GM12878 (cell line): ENCODE measurements at regions not wholly inside any gene's neighbourhood (a gene's known extent, or its start where the extent isn't known, plus 50 kb on each side); places are given as distances from the start of the nearest gene placed in this dataset.

Experiments used
- ATAC-seq: fragments of 200-7000 bp; cut with Tn5 transposase; 3 replicates; pipeline ENCODE4 v1.9.1; 2020; ENCODE audit warnings: mild to moderate bottlenecking, moderate library complexity
- BruUV-seq: library from RNA; stranded (reverse); fragments of 400-500 nt; replicated peaks from 2 replicates; lab custom pipeline; 2021; lab: Mats Ljungman, UMichigan
- CTCF ChIA-PET: fragments of 300-600 bp; sonication (Branson Sonifier 250); formaldehyde crosslinking; extraction: SDS; loops from one replicate; lab custom pipeline; 2021; ENCODE audit warnings: inconsistent platforms; lab: Yijun Ruan, JAX
- POLR2A ChIA-PET: fragments of 350-600 bp; formaldehyde crosslinking; extraction: SDS; loops from one replicate; lab custom pipeline; 2021; ENCODE audit warnings: inconsistent platforms; lab: Charles Lee
- RAD21 ChIA-PET: fragments of 300-600 bp; sonication (Branson Sonifier 250); formaldehyde crosslinking; loops from one replicate; lab custom pipeline; 2023; ENCODE audit warnings: antibody characterized with exemption; ENCODE audit not compliant: unreplicated experiment; lab: Charles Lee
- SMC1A ChIA-PET: fragments of 300-600 bp; sonication (Branson Sonifier 250); formaldehyde crosslinking; loops from one replicate; lab custom pipeline; 2023; ENCODE audit not compliant: unreplicated experiment, uncharacterized antibody; lab: Charles Lee
- DNase-seq: peaks from one replicate; pipeline ENCODE4 v3.0.0-alpha.2; 2011; ENCODE audit warnings: low read depth, low spot score
- FAIRE-seq: peaks from 3 replicates; lab custom pipeline; 2011; peaks lifted over from hg19 to GRCh38; lab: Jason Lieb, UNC
- H2AFZ ChIP-seq: 2 replicates; pipeline ENCODE4 v1.6.0; 2011; ENCODE audit warnings: low read depth, low read length, control low read depth; ENCODE audit not compliant: control insufficient read depth
- H3K27ac ChIP-seq: 2 replicates; pipeline ENCODE4 v1.5.1; 2011; ENCODE audit warnings: control low read depth; ENCODE audit not compliant: control insufficient read depth, insufficient read depth
- H3K27me3 ChIP-seq, 2 experiments: replicated peaks in 1 of 2; 2 replicates each; pipeline versions ENCODE4 v1.6.0 to v1.6.1; 2011; ENCODE audit warnings: low read length in 1 of 2; ENCODE audit not compliant: control insufficient read depth in 2 of 2, insufficient read depth in 2 of 2
- H3K36me3 ChIP-seq, 2 experiments: 2 replicates each; pipeline ENCODE4 v1.5.1; 2011; ENCODE audit warnings: low read length in 1 of 2; ENCODE audit not compliant: control insufficient read depth in 2 of 2, insufficient read depth in 2 of 2
- H3K4me1 ChIP-seq: 2 replicates; pipeline ENCODE4 v1.6.1; 2011; ENCODE audit warnings: mild to moderate bottlenecking, low read length, moderate library complexity, mixed read lengths; ENCODE audit not compliant: control insufficient read depth, insufficient read depth
- H3K4me2 ChIP-seq: 2 replicates; pipeline ENCODE4 v1.6.0; 2011; ENCODE audit warnings: control low read depth; ENCODE audit not compliant: control insufficient read depth, insufficient read depth
- H3K4me3 ChIP-seq: fragments of 200-600 bp; sonication (generic); 2 replicates; pipeline ENCODE4 v1.5.1; 2016
- H3K79me2 ChIP-seq: 2 replicates; pipeline ENCODE4 v1.6.0; 2011; ENCODE audit warnings: low read length; ENCODE audit not compliant: control insufficient read depth, insufficient read depth
- H3K9ac ChIP-seq: 2 replicates; pipeline ENCODE4 v1.8.0; 2011; ENCODE audit warnings: low read length, control low read depth, mixed read lengths; ENCODE audit not compliant: control insufficient read depth, insufficient read depth
- H3K9me3 ChIP-seq: replicated peaks from 3 replicates; pipeline ENCODE4 v1.5.1; 2011; ENCODE audit warnings: mild to moderate bottlenecking, low read length; ENCODE audit not compliant: control insufficient read depth, insufficient read depth
- H4K20me1 ChIP-seq: 2 replicates; pipeline ENCODE4 v1.6.0; 2011; ENCODE audit not compliant: control insufficient read depth, insufficient read depth
- BACH1 ChIP-seq: fragments of 450-650 bp; IDR thresholded peaks from 2 replicates; pipeline ENCODE4 v1.6.1; 2017; ENCODE audit warnings: mild to moderate bottlenecking, borderline replicate concordance
- BMI1 ChIP-seq: fragments of 450-650 bp; IDR thresholded peaks from 2 replicates; pipeline ENCODE4 v1.6.1; 2016; ENCODE audit warnings: mild to moderate bottlenecking, moderate library complexity, borderline replicate concordance
- CREM ChIP-seq: IDR thresholded peaks from 2 replicates; pipeline ENCODE4 v1.6.1; 2014; ENCODE audit warnings: antibody characterized with exemption, low read depth
- EGR1 ChIP-seq, 2 experiments: IDR thresholded peaks; 1 replicate in 1 of 2; 2 replicates in 1 of 2; pipeline ENCODE4 v1.6.1; 2011 to 2012; ENCODE audit warnings: low read depth in 2 of 2, low read length in 2 of 2, borderline replicate concordance in 1 of 2, mild to moderate bottlenecking in 1 of 2, moderate library complexity in 1 of 2
- NBN ChIP-seq: fragments of 450-650 bp; IDR thresholded peaks from 2 replicates; pipeline ENCODE4 v1.6.1; 2016
- RB1 ChIP-seq: fragments of 450-650 bp; formaldehyde crosslinking; IDR thresholded peaks from 2 replicates; pipeline ENCODE4 v1.6.1; 2017; ENCODE audit warnings: mild to moderate bottlenecking, borderline replicate concordance
- SRF ChIP-seq, 2 experiments: IDR thresholded peaks; 2 replicates each; pipeline ENCODE4 v1.6.1; 2011; ENCODE audit warnings: low read depth in 2 of 2, low read length in 2 of 2, mild to moderate bottlenecking in 1 of 2, moderate library complexity in 1 of 2
- YBX1 ChIP-seq: fragments of 450-650 bp; IDR thresholded peaks from 2 replicates; pipeline ENCODE4 v1.6.1; 2016; ENCODE audit warnings: antibody characterized with exemption
- ZNF217 ChIP-seq: fragments of 450-650 bp; IDR thresholded peaks from 2 replicates; pipeline ENCODE4 v1.6.1; 2017; ENCODE audit warnings: antibody characterized with exemption, mild to moderate bottlenecking
- WGBS: methylation state at CpG from one replicate; pipeline ENCODE4 v1.1.6; 2016; ENCODE audit warnings: low lambda C conversion rate; ENCODE audit not compliant: insufficient replicate concordance, insufficient coverage; ENCODE audit errors: missing lambda C conversion rate; 5-methylcytosine and 5-hydroxymethylcytosine counted together
- in situ Hi-C: fragments of 300-500 bp; cut with MboI; formaldehyde crosslinking; loops from 9 replicates; pipeline ENCODE4 v1.14.3; 2018; ENCODE audit warnings: mixed read lengths
- intact Hi-C: fragments of 100-400 bp; cut with micrococcal nuclease; formaldehyde crosslinking; loops from one replicate; pipeline ENCODE4 v1.14.2; 2022; ENCODE audit not compliant: unreplicated experiment
- TF ChIP-seq, protein P1 (sequence below): fragments of 450-650 bp; IDR thresholded peaks from 2 replicates; pipeline ENCODE4 v1.6.1; 2017; ENCODE audit warnings: antibody characterized with exemption, mild to moderate bottlenecking, moderate library complexity
- TF ChIP-seq, protein P2 (sequence below): fragments of 450-650 bp; IDR thresholded peaks from 2 replicates; pipeline ENCODE4 v1.6.1; 2017; ENCODE audit warnings: mild to moderate bottlenecking
- TF ChIP-seq, protein P3 (sequence below): IDR thresholded peaks from 2 replicates; pipeline ENCODE4 v1.6.1; 2012; ENCODE audit warnings: mild to moderate bottlenecking, low read depth, low read length
- TF ChIP-seq, protein P4 (sequence below): IDR thresholded peaks from 2 replicates; pipeline ENCODE4 v1.6.1; 2012; ENCODE audit warnings: low read depth, low read length, improper control_type of control experiment

DNA sequence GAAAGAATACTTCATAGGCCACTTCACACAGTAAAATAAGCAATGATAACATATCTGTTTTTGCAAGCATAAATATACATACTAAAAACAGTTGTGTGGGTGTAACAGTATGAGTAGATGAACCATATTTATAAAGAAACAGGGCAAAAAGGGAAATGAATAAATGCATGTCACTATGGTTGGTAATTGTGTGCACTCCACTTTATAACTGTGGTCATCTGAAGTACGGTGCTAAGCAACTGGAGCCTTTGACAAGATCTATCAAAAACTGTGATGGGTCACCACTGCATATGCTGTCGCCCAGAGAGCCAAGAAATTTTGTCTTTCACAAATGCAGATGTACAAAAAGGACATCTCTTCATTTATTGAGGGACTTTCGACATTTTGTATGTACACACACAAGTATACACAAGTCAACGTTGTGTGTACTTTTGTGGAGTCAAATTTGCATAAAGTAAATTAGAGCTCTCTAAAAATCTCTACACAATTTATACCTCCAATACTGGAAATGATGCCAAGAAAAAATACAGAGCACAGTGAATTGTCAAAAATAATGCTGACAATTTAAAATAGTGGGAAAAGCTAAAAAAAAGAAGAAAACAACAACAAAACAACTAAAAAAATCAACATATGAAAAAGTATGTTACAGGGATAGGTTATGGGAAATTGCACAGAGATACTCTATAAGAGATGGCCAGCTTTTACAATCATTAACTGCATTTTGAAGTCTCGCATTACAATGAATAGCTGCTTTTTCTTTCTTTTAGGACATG is 123.1 kb upstream of the ENPEP start:
- H3K27ac ChIP-seq: no peak overlapping the region
- no peaks in the 10 kb centered on the region for H4K20me1 ChIP-seq
- no peak overlapping the region for H3K9ac ChIP-seq
- ChIA-PET POLR2A (no interaction called here), SMC1A (interaction anchor here (1.3 to 1.6 kb wide), 2 partner anchors 8 to 13 kb away, joined by 3 to 6 read pairs; no protein-coding TSS in a partner anchor), RAD21 (no interaction called here), CTCF (interaction anchor here (0.7 to 1.3 kb wide), 2 partner anchors 13 to 37 kb away, joined by 3 to 4 read pairs; no protein-coding TSS in a partner anchor)
- H2AFZ ChIP-seq: no peak overlapping the region
- no peak overlapping the region for H3K4me2 ChIP-seq
- 21% methylated on average over 5 of the region's 5 CpGs for WGBS
- H3K79me2 ChIP-seq: no peaks in the 10 kb centered on the region
- ATAC-seq (no peak), FAIRE-seq (no peak), DNase-seq (no peak)
- no peaks in the 10 kb centered on the region for H3K36me3 ChIP-seq
- no peak overlapping the region for H3K4me3 ChIP-seq
- peaks cover 0 to 2% of the 10 kb centered on the region in 2 experiments; a peak in 1 of 4 replicates for H3K27me3 ChIP-seq
- no peaks in the 10 kb centered on the region for H3K4me1 ChIP-seq
- intact Hi-C loops (no loop called here), in situ Hi-C loops (no loop called here)
- no TSS peak for BruUV-seq
- H3K9me3 ChIP-seq: no peaks in the 10 kb centered on the region
- TF ChIP-seq CREM (no peak), BACH1 (no peak), ZNF217 (no peak), RB1 (no peak), YBX1 (no peak), NBN (no peak), EGR1 (IDR thresholded peaks at IDR 0.05; ENCODE audit: borderline replicate concordance in 1 of 2, low read depth in 2 of 2, low read length in 2 of 2) (no peak), SRF (IDR thresholded peaks at IDR 0.05; ENCODE audit: low read depth in 2 of 2, low read length in 2 of 2) (no peak), BMI1 (no peak)
- TF ChIP-seq, protein P1, sequence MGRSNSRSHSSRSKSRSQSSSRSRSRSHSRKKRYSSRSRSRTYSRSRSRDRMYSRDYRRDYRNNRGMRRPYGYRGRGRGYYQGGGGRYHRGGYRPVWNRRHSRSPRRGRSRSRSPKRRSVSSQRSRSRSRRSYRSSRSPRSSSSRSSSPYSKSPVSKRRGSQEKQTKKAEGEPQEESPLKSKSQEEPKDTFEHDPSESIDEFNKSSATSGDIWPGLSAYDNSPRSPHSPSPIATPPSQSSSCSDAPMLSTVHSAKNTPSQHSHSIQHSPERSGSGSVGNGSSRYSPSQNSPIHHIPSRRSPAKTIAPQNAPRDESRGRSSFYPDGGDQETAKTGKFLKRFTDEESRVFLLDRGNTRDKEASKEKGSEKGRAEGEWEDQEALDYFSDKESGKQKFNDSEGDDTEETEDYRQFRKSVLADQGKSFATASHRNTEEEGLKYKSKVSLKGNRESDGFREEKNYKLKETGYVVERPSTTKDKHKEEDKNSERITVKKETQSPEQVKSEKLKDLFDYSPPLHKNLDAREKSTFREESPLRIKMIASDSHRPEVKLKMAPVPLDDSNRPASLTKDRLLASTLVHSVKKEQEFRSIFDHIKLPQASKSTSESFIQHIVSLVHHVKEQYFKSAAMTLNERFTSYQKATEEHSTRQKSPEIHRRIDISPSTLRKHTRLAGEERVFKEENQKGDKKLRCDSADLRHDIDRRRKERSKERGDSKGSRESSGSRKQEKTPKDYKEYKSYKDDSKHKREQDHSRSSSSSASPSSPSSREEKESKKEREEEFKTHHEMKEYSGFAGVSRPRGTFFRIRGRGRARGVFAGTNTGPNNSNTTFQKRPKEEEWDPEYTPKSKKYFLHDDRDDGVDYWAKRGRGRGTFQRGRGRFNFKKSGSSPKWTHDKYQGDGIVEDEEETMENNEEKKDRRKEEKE: no peak
- TF ChIP-seq, protein P2, sequence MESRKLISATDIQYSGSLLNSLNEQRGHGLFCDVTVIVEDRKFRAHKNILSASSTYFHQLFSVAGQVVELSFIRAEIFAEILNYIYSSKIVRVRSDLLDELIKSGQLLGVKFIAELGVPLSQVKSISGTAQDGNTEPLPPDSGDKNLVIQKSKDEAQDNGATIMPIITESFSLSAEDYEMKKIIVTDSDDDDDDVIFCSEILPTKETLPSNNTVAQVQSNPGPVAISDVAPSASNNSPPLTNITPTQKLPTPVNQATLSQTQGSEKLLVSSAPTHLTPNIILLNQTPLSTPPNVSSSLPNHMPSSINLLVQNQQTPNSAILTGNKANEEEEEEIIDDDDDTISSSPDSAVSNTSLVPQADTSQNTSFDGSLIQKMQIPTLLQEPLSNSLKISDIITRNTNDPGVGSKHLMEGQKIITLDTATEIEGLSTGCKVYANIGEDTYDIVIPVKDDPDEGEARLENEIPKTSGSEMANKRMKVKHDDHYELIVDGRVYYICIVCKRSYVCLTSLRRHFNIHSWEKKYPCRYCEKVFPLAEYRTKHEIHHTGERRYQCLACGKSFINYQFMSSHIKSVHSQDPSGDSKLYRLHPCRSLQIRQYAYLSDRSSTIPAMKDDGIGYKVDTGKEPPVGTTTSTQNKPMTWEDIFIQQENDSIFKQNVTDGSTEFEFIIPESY: no peak
- TF ChIP-seq, protein P3, sequence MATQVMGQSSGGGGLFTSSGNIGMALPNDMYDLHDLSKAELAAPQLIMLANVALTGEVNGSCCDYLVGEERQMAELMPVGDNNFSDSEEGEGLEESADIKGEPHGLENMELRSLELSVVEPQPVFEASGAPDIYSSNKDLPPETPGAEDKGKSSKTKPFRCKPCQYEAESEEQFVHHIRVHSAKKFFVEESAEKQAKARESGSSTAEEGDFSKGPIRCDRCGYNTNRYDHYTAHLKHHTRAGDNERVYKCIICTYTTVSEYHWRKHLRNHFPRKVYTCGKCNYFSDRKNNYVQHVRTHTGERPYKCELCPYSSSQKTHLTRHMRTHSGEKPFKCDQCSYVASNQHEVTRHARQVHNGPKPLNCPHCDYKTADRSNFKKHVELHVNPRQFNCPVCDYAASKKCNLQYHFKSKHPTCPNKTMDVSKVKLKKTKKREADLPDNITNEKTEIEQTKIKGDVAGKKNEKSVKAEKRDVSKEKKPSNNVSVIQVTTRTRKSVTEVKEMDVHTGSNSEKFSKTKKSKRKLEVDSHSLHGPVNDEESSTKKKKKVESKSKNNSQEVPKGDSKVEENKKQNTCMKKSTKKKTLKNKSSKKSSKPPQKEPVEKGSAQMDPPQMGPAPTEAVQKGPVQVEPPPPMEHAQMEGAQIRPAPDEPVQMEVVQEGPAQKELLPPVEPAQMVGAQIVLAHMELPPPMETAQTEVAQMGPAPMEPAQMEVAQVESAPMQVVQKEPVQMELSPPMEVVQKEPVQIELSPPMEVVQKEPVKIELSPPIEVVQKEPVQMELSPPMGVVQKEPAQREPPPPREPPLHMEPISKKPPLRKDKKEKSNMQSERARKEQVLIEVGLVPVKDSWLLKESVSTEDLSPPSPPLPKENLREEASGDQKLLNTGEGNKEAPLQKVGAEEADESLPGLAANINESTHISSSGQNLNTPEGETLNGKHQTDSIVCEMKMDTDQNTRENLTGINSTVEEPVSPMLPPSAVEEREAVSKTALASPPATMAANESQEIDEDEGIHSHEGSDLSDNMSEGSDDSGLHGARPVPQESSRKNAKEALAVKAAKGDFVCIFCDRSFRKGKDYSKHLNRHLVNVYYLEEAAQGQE: no peak
- TF ChIP-seq, protein P4, sequence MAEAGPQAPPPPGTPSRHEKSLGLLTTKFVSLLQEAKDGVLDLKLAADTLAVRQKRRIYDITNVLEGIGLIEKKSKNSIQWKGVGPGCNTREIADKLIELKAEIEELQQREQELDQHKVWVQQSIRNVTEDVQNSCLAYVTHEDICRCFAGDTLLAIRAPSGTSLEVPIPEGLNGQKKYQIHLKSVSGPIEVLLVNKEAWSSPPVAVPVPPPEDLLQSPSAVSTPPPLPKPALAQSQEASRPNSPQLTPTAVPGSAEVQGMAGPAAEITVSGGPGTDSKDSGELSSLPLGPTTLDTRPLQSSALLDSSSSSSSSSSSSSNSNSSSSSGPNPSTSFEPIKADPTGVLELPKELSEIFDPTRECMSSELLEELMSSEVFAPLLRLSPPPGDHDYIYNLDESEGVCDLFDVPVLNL: no peak
